Subcutaneous abdominal adipose tissue (tissue), 5 donors: ENCODE measurements at regions not wholly inside any gene's neighbourhood (a gene's known extent, or its start where the extent isn't known, plus 50 kb on each side); places are given as distances from the start of the nearest gene placed in this dataset.

Source experiments
- H3K27ac ChIP-seq: one replicate; pipeline ENCODE4 v1.7.0; 2013; ENCODE audit warnings: low read depth, mild to moderate bottlenecking, inconsistent platforms, low read length, moderate library complexity
- H3K27me3 ChIP-seq, 5 donors: one replicate each; pipeline ENCODE4 v1.7.0; 2013; ENCODE audit warnings: low read length in 5 of 5, inconsistent platforms in 1 of 5; ENCODE audit not compliant: control insufficient read depth in 5 of 5, insufficient read depth in 4 of 5
- H3K36me3 ChIP-seq, 5 donors: one replicate each; pipeline ENCODE4 v1.7.0; 2013; ENCODE audit warnings: low read length in 5 of 5; ENCODE audit not compliant: control insufficient read depth in 5 of 5, insufficient read depth in 5 of 5
- H3K4me1 ChIP-seq, 5 donors: one replicate each; pipeline ENCODE4 v1.7.0; 2013; ENCODE audit warnings: low read length in 5 of 5, mild to moderate bottlenecking in 3 of 5, moderate library complexity in 1 of 5; ENCODE audit not compliant: control insufficient read depth in 5 of 5, insufficient read depth in 5 of 5
- H3K4me3 ChIP-seq, 5 donors: one replicate each; pipeline ENCODE4 v1.7.0; 2013; ENCODE audit warnings: low read length in 5 of 5, low read depth in 1 of 5
- H3K9ac ChIP-seq, 5 donors: one replicate each; pipeline ENCODE4 v1.7.0; 2013; ENCODE audit warnings: low read length in 5 of 5, mild to moderate bottlenecking in 4 of 5, moderate library complexity in 3 of 5
- H3K9me3 ChIP-seq, 5 donors: one replicate each; pipeline ENCODE4 v1.7.0; 2013; ENCODE audit warnings: low read length in 5 of 5; ENCODE audit not compliant: control insufficient read depth in 5 of 5
- donor health status: healthy.
- donor health status: healthy.
- donor health status: healthy.
- donor health status: healthy.
- donor health status: healthy.

- Histone ChIP-seq H3K27ac (no peak overlapping the region), H3K4me1 (no peaks in the 10 kb centered on the region), H3K4me3 (no peak overlapping the region)
These were observed 151.8 kb upstream of the HNMT start for GRCh38 chr2:137812517-137812916.

GRCh38 chr2:137813176-137813575 is 151.1 kb upstream of the HNMT start:
- no peak overlapping the region for H3K9ac ChIP-seq
- no peak overlapping the region for H3K27ac ChIP-seq
- no peak overlapping the region for H3K4me3 ChIP-seq
- peaks cover 0 to 4% (median 0%) of the 10 kb centered on the region in 5 donors for H3K9me3 ChIP-seq
- no peaks in the 10 kb centered on the region for H3K27me3 ChIP-seq
- H3K36me3 ChIP-seq: no peaks in the 10 kb centered on the region
- no peaks in the 10 kb centered on the region for H3K4me1 ChIP-seq

More at GRCh38 chr2:137812517-137812916, 151.8 kb upstream of the HNMT start:
- no peaks in the 10 kb centered on the region for H3K27me3 ChIP-seq
- H3K36me3 ChIP-seq: no peaks in the 10 kb centered on the region
- H3K9me3 ChIP-seq: peaks cover 0 to 4% (median 0%) of the 10 kb centered on the region in 5 donors
- no peak overlapping the region for H3K9ac ChIP-seq

- Histone ChIP-seq H3K4me1 (no peaks in the 10 kb centered on the region), H3K9ac (no peak overlapping the region), H3K27ac (no peak overlapping the region), H3K27me3 (no peaks in the 10 kb centered on the region), H3K36me3 (no peaks in the 10 kb centered on the region), H3K9me3 (peaks cover 0 to 2% (median 0%) of the 10 kb centered on the region in 5 donors), H3K4me3 (no peak overlapping the region)
These were observed 147.2 kb upstream of the HNMT start for GRCh38 chr2:137817058-137817457.

- Histone ChIP-seq H3K9me3 (peaks cover 0 to 6% (median 0%) of the 10 kb centered on the region in 5 donors), H3K27me3 (no peaks in the 10 kb centered on the region), H3K4me3 (no peak overlapping the region), H3K4me1 (peaks cover 0 to 11% (median 9%) of the 10 kb centered on the region in 5 donors), H3K36me3 (no peaks in the 10 kb centered on the region), H3K27ac (no peak overlapping the region), H3K9ac (no peak overlapping the region)
These were observed 141.1 kb upstream of the HNMT start for GRCh38 chr2:137823196-137823595.

- no peaks in the 10 kb centered on the region for H3K27me3 ChIP-seq
- peaks cover 0 to 7% (median 0%) of the 10 kb centered on the region in 5 donors for H3K9me3 ChIP-seq
- H3K36me3 ChIP-seq: no peaks in the 10 kb centered on the region
- H3K27ac ChIP-seq: no peak overlapping the region
- no peak overlapping the region for H3K4me3 ChIP-seq
- H3K4me1 ChIP-seq: peaks cover 0 to 11% (median 9%) of the 10 kb centered on the region in 5 donors
- no peak overlapping the region for H3K9ac ChIP-seq
These were observed 139.8 kb upstream of the HNMT start for GRCh38 chr2:137824501-137824900.

- Histone ChIP-seq H3K36me3 (no peaks in the 10 kb centered on the region), H3K4me1 (peaks cover 0 to 11% (median 9%) of the 10 kb centered on the region in 5 donors), H3K27me3 (no peaks in the 10 kb centered on the region), H3K9me3 (peaks cover 0 to 7% (median 0%) of the 10 kb centered on the region in 5 donors), H3K9ac (peak overlapping the region in 1 of 5 donors; percentile 7), H3K27ac (peak overlapping the region; percentile 1), H3K4me3 (no peak overlapping the region)
These were observed 137.6 kb upstream of the HNMT start for GRCh38 chr2:137826373-137827372.

- Histone ChIP-seq H3K9ac (no peak overlapping the region), H3K4me1 (peaks cover 0 to 11% (median 9%) of the 10 kb centered on the region in 5 donors), H3K9me3 (peaks cover 0 to 7% (median 0%) of the 10 kb centered on the region in 5 donors), H3K4me3 (no peak overlapping the region), H3K27ac (no peak overlapping the region), H3K27me3 (no peaks in the 10 kb centered on the region), H3K36me3 (no peaks in the 10 kb centered on the region)
These were observed 135.6 kb upstream of the HNMT start for GRCh38 chr2:137828624-137829023.

GRCh38 chr2:137829251-137829650 is 135.0 kb upstream of the HNMT start:
- H3K27me3 ChIP-seq: no peaks in the 10 kb centered on the region
- no peak overlapping the region for H3K9ac ChIP-seq
- H3K4me3 ChIP-seq: no peak overlapping the region
- H3K4me1 ChIP-seq: peaks cover 0 to 11% (median 9%) of the 10 kb centered on the region in 5 donors
- no peak overlapping the region for H3K27ac ChIP-seq
- H3K9me3 ChIP-seq: peaks cover 0 to 7% (median 0%) of the 10 kb centered on the region in 5 donors
- H3K36me3 ChIP-seq: no peaks in the 10 kb centered on the region

GRCh38 chr2:137834760-137835379 is 129.4 kb upstream of the HNMT start:
- Histone ChIP-seq H3K27ac (no peak overlapping the region), H3K36me3 (no peaks in the 10 kb centered on the region), H3K4me3 (no peak overlapping the region), H3K9me3 (no peaks in the 10 kb centered on the region), H3K4me1 (no peaks in the 10 kb centered on the region), H3K9ac (no peak overlapping the region), H3K27me3 (no peaks in the 10 kb centered on the region)

- Histone ChIP-seq H3K9me3 (no peaks in the 10 kb centered on the region), H3K4me3 (no peak overlapping the region), H3K4me1 (no peaks in the 10 kb centered on the region), H3K36me3 (no peaks in the 10 kb centered on the region), H3K27ac (no peak overlapping the region), H3K9ac (no peak overlapping the region), H3K27me3 (no peaks in the 10 kb centered on the region)
These were observed 127.6 kb upstream of the HNMT start for GRCh38 chr2:137836671-137837070.
